Gastroesophageal sphincter (tissue), 3 donors: ENCODE measurements at regions not wholly inside any gene's neighbourhood (a gene's known extent, or its start where the extent isn't known, plus 50 kb on each side); places are given as distances from the start of the nearest gene placed in this dataset.

Experiments used
- POLR2A ChIP-seq, 2 donors: fragments of 450-650 bp; IDR thresholded peaks; one replicate each; pipeline ENCODE4 v1.6.1; 2017; ENCODE audit warnings: antibody characterized with exemption in 2 of 2, mild to moderate bottlenecking in 2 of 2, moderate library complexity in 1 of 2
- TF ChIP-seq, protein P1 (sequence below), 4 experiments: fragments of 200-600 bp in 2 of 4; fragments of 450-650 bp in 2 of 4; sonication (generic) in 1 of 4; IDR thresholded peaks; one replicate each; pipeline ENCODE4 v1.5.1; 2017 to 2019; ENCODE audit warnings: antibody characterized with exemption in 4 of 4, mild to moderate bottlenecking in 2 of 4, moderate library complexity in 2 of 4

DNA sequence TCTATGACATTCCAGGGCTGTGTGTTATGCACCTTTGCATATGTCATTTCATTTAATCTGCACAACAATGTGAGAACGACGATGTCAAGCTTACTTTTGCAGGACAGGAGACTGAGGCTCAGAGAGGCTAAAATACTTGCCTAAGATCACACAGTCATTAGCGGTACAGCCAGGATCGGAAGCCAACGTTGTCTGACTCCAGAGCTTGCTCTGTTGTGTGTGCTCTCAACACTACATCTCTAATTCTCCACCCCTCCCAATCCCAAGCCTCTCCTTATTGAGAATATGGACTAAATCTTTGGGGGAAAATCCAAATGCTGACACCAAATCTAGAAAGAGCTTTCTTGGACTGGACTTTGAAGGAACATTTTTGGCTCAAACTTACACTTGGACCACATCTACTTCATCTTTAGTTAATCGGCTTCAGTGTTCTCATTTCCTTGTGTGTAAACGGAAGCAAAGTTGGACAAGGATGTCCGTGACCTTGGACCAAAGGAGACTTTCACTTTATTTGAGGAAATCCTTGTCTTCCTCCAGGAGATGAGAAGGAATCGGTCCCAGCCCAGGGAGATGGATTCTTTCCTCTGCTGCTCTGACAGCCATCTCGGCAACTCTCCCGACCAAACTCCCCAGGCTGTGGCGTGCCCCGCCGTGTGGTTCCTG lies 242.4 kb downstream of the LPIN1 start:
- TF ChIP-seq, protein P1, sequence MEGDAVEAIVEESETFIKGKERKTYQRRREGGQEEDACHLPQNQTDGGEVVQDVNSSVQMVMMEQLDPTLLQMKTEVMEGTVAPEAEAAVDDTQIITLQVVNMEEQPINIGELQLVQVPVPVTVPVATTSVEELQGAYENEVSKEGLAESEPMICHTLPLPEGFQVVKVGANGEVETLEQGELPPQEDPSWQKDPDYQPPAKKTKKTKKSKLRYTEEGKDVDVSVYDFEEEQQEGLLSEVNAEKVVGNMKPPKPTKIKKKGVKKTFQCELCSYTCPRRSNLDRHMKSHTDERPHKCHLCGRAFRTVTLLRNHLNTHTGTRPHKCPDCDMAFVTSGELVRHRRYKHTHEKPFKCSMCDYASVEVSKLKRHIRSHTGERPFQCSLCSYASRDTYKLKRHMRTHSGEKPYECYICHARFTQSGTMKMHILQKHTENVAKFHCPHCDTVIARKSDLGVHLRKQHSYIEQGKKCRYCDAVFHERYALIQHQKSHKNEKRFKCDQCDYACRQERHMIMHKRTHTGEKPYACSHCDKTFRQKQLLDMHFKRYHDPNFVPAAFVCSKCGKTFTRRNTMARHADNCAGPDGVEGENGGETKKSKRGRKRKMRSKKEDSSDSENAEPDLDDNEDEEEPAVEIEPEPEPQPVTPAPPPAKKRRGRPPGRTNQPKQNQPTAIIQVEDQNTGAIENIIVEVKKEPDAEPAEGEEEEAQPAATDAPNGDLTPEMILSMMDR (IDR thresholded peaks at IDR 0.05): no peak
- no peak for TF ChIP-seq POLR2A (IDR thresholded peaks at IDR 0.05)
